ENCODE measurements at regions not wholly inside any gene's neighbourhood (a gene's known extent, or its start where the extent isn't known, plus 50 kb on each side); places are given as distances from the start of the nearest gene placed in this dataset.

DNA sequence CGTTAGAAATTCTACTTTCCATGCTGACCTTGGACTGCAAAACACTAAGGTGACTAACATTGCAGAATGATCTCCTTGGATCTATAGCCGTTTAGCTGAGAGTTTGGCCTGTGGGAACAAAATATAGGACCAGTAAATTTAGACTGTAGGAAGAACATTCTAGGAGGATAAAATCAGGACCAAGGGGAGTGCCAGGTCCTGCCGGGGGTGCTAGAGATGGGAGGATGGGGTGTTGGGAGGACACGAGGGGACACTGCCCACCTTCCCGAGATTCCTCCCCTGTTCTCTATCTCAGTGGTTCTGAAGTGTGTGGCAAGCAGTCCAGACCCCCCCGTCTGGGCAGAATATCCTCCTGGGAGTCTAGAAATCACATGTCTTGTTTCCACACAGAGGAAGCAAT is 445.2 kb downstream of the ZSWIM6 start:
- intact Hi-C loops (cut with micrococcal nuclease) = no loop called here
- peaks cover 0 to 3% of the 10 kb centered on the region in 2 donors for H3K27me3 Mint-ChIP-seq (ENCODE audit: low read depth in 2 of 2)
- no peak for DNase-seq

GRCh38 chr5:61779743-61780142 is 447.7 kb downstream of the ZSWIM6 start:
- Mint-ChIP-seq H3K27ac (no peak overlapping the region), H3K27me3 (ENCODE audit: low read depth in 2 of 2) (peaks cover 0 to 3% of the 10 kb centered on the region in 2 donors), H3K9me3 (peaks cover 0 to 2% of the 10 kb centered on the region in 2 donors), H3K4me3 (no peak overlapping the region), H3K36me3 (no peaks in the 10 kb centered on the region), H3K4me1 (no peaks in the 10 kb centered on the region)
- Histone ChIP-seq H3K4me1 (ENCODE audit: control insufficient read depth, insufficient read depth, low read length) (no peaks in the 10 kb centered on the region), H3K36me3 (ENCODE audit: control insufficient read depth, insufficient read depth, low read length) (no peaks in the 10 kb centered on the region), H3K27ac (ENCODE audit: low read length) (no peak overlapping the region), H3K9me3 (ENCODE audit: control insufficient read depth, insufficient read depth, low read length) (no peaks in the 10 kb centered on the region), H3K4me3 (ENCODE audit: low read length) (no peak overlapping the region), H3K27me3 (ENCODE audit: control insufficient read depth, insufficient read depth, low read length) (no peaks in the 10 kb centered on the region)
- no peak for DNase-seq
- intact Hi-C loops (cut with micrococcal nuclease) = no loop called here
- ATAC-seq = no peak
- WGBS (ENCODE audit: insufficient coverage) = 76% methylated on average over 2 of the region's 2 CpGs
- TF ChIP-seq CTCF (IDR thresholded peaks at IDR 0.05) = no peak

More for the DNA sequence above, 445.2 kb downstream of the ZSWIM6 start:
- H3K4me3 Mint-ChIP-seq = no peak overlapping the region
- no peak overlapping the region for H3K27ac Mint-ChIP-seq
- no peaks in the 10 kb centered on the region for H3K4me1 ChIP-seq (ENCODE audit: control insufficient read depth, insufficient read depth, low read length)
- H3K4me3 ChIP-seq (ENCODE audit: low read length) = no peak overlapping the region
- no peaks in the 10 kb centered on the region for H3K9me3 ChIP-seq (ENCODE audit: control insufficient read depth, insufficient read depth, low read length)
- H3K27ac ChIP-seq (ENCODE audit: low read length) = no peak overlapping the region
- 64% methylated on average over 6 of the region's 6 CpGs for WGBS (ENCODE audit: insufficient coverage)
- no peaks in the 10 kb centered on the region for H3K9me3 Mint-ChIP-seq
- no peak for ATAC-seq
- no peaks in the 10 kb centered on the region for H3K4me1 Mint-ChIP-seq
- no peaks in the 10 kb centered on the region for H3K27me3 ChIP-seq (ENCODE audit: control insufficient read depth, insufficient read depth, low read length)
- H3K36me3 Mint-ChIP-seq = no peaks in the 10 kb centered on the region
- no peak for TF ChIP-seq CTCF (IDR thresholded peaks at IDR 0.05)
- H3K36me3 ChIP-seq (ENCODE audit: control insufficient read depth, insufficient read depth, low read length) = no peaks in the 10 kb centered on the region

GRCh38 chr5:61783481-61783880 is 451.4 kb downstream of the ZSWIM6 start:
- Mint-ChIP-seq H3K4me3 (no peak overlapping the region), H3K9me3 (peaks cover 0 to 5% of the 10 kb centered on the region in 2 donors), H3K4me1 (no peaks in the 10 kb centered on the region), H3K27me3 (ENCODE audit: low read depth in 2 of 2) (peaks cover 0 to 3% of the 10 kb centered on the region in 2 donors), H3K36me3 (peaks cover 10% of the 10 kb centered on the region), H3K27ac (no peak overlapping the region)
- no peak for TF ChIP-seq CTCF (IDR thresholded peaks at IDR 0.05)
- Histone ChIP-seq H3K9me3 (ENCODE audit: control insufficient read depth, insufficient read depth, low read length) (no peaks in the 10 kb centered on the region), H3K4me3 (ENCODE audit: low read length) (no peak overlapping the region), H3K27me3 (ENCODE audit: control insufficient read depth, insufficient read depth, low read length) (no peaks in the 10 kb centered on the region), H3K36me3 (ENCODE audit: control insufficient read depth, insufficient read depth, low read length) (no peaks in the 10 kb centered on the region), H3K27ac (ENCODE audit: low read length) (no peak overlapping the region), H3K4me1 (ENCODE audit: control insufficient read depth, insufficient read depth, low read length) (no peaks in the 10 kb centered on the region)
- DNase-seq (no peak), ATAC-seq (no peak)
- WGBS (ENCODE audit: insufficient coverage) = 78% methylated on average over 2 of the region's 2 CpGs
- intact Hi-C loops (cut with micrococcal nuclease) = no loop called here

GRCh38 chr5:61784341-61784740 is 452.3 kb downstream of the ZSWIM6 start:
- Histone ChIP-seq H3K4me3 (ENCODE audit: low read length) (no peak overlapping the region), H3K9me3 (ENCODE audit: control insufficient read depth, insufficient read depth, low read length) (no peaks in the 10 kb centered on the region), H3K36me3 (ENCODE audit: control insufficient read depth, insufficient read depth, low read length) (no peaks in the 10 kb centered on the region), H3K27ac (ENCODE audit: low read length) (no peak overlapping the region), H3K27me3 (ENCODE audit: control insufficient read depth, insufficient read depth, low read length) (no peaks in the 10 kb centered on the region), H3K4me1 (ENCODE audit: control insufficient read depth, insufficient read depth, low read length) (no peaks in the 10 kb centered on the region)
- DNase-seq (no peak), ATAC-seq (no peak)
- Mint-ChIP-seq H3K27ac (no peak overlapping the region), H3K36me3 (peaks cover 10% of the 10 kb centered on the region), H3K9me3 (peaks cover 0 to 5% of the 10 kb centered on the region in 2 donors), H3K27me3 (ENCODE audit: low read depth in 2 of 2) (peaks cover 0 to 1% of the 10 kb centered on the region in 2 donors), H3K4me1 (no peaks in the 10 kb centered on the region), H3K4me3 (no peak overlapping the region)
- intact Hi-C loops (cut with micrococcal nuclease) = no loop called here
- no peak for TF ChIP-seq CTCF (IDR thresholded peaks at IDR 0.05)
- WGBS (ENCODE audit: insufficient coverage) = 90% methylated on average over 6 of the region's 6 CpGs

All from natural killer cell (primary cell).